Sigmoid colon (tissue), 6 donors: ENCODE measurements at regions not wholly inside any gene's neighbourhood (a gene's known extent, or its start where the extent isn't known, plus 50 kb on each side); places are given as distances from the start of the nearest gene placed in this dataset.
"Not testable (repeated sequence)": the region's sequence is repeated elsewhere in the genome, so short reads cannot be mapped to it uniquely, and the experiment has no call there.

ENCODE experiments used
- DNase-seq: peaks from one replicate; pipeline ENCODE4 v3.0.0-alpha.2; 2019
- H3K27ac ChIP-seq, 4 donors: fragments of 200-600 bp; sonication (generic); one replicate each; pipeline ENCODE4 v1.5.1; 2016 to 2019; ENCODE audit warnings: mild to moderate bottlenecking in 1 of 4
- H3K27me3 ChIP-seq, 3 donors: fragments of 200-600 bp; sonication (generic); one replicate each; pipeline ENCODE4 v1.5.1; 2019; ENCODE audit warnings: mild to moderate bottlenecking in 1 of 3
- H3K36me3 ChIP-seq, 4 donors: fragments of 200-600 bp; sonication (generic); one replicate each; pipeline ENCODE4 v1.5.1; 2016 to 2019
- H3K4me1 ChIP-seq, 4 donors: fragments of 200-600 bp; sonication (generic); one replicate each; pipeline ENCODE4 v1.5.1; 2017 to 2019
- H3K4me3 ChIP-seq, 4 donors: fragments of 200-600 bp; sonication (generic); one replicate each; pipeline ENCODE4 v1.5.1; 2017 to 2019; ENCODE audit warnings: mild to moderate bottlenecking in 2 of 4, moderate library complexity in 1 of 4
- H3K9me3 ChIP-seq, 4 donors: fragments of 200-600 bp in 3 of 4; sonication (generic) in 3 of 4; one replicate each; pipeline versions ENCODE4 v1.5.1 to v1.6.1; 2013 to 2019
- EP300 ChIP-seq, 4 donors: sonication (generic); formaldehyde crosslinking; IDR thresholded peaks; one replicate each; pipeline ENCODE4 v1.6.1; 2017; ENCODE audit warnings: antibody characterized with exemption in 4 of 4
- POLR2A ChIP-seq, 2 donors: fragments of 450-650 bp; IDR thresholded peaks; one replicate each; pipeline ENCODE4 v1.6.1; 2016; ENCODE audit warnings: antibody characterized with exemption in 2 of 2, mild to moderate bottlenecking in 2 of 2, moderate library complexity in 2 of 2
- POLR2AphosphoS5 ChIP-seq, 4 donors: sonication (generic); formaldehyde crosslinking; IDR thresholded peaks; one replicate each; pipeline ENCODE4 v1.6.1; 2017; ENCODE audit warnings: antibody characterized with exemption in 4 of 4
- WGBS, 2 donors: extraction: QIAGEN DNeasy Blood & Tissue Kit; methylation state at CpG; one replicate each; pipeline ENCODE4 v1.1.7; 2013; 5-methylcytosine and 5-hydroxymethylcytosine counted together
- intact Hi-C: fragments of 100-400 bp; cut with DNase I; formaldehyde crosslinking; loops from one replicate; pipeline ENCODE4 v1.15.1; 2023
- TF ChIP-seq, protein P1 (sequence below), 4 experiments: fragments of 450-650 bp in 3 of 4; fragments of 200-600 bp in 1 of 4; IDR thresholded peaks; one replicate each; pipeline ENCODE4 v1.5.1; 2016 to 2019; ENCODE audit warnings: antibody characterized with exemption in 4 of 4, mild to moderate bottlenecking in 3 of 4, moderate library complexity in 2 of 4
- donor health status: healthy with polysubstance abuse.
- donor health status: healthy.

DNA sequence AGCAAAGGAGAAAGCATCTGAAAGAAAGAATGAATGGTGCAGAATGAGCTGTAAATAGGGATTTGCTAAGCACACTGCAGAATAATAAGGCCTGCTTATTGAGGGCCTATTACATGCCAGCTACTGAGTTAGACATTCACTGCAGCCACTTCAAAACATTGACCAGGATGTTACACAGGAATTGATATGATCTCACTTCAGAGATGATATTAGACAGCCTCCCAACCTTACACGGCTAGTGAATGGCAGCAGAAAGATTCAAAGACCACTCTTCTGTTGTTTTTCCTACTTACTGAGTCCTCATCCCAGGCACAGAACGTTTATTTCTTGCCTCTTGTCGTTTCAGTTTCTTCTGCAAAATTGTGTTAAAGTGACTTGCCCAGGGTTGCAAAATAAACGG, 1209.9 kb upstream of the WWC1 start:
- Histone ChIP-seq H3K4me1 (peaks cover 0 to 10% (median 4%) of the 10 kb centered on the region in 4 donors), H3K36me3 (no peaks in the 10 kb centered on the region), H3K4me3 (no peak overlapping the region), H3K9me3 (no peaks in the 10 kb centered on the region), H3K27ac (peak overlapping the region in 3 of 4 donors; percentile 28 to 33 (median 28)), H3K27me3 (no peaks in the 10 kb centered on the region)
- TF ChIP-seq POLR2A (IDR thresholded peaks at IDR 0.05) (no peak), POLR2AphosphoS5 (IDR thresholded peaks at IDR 0.05) (peak in 1 of 4 donors; percentile 28)
- intact Hi-C loops = no loop called here
- 23 to 37% methylated on average over 4 of the region's 4 CpGs for whole genome bisulfite sequencing, 2 donors
- no peak for DNase-seq

DNA sequence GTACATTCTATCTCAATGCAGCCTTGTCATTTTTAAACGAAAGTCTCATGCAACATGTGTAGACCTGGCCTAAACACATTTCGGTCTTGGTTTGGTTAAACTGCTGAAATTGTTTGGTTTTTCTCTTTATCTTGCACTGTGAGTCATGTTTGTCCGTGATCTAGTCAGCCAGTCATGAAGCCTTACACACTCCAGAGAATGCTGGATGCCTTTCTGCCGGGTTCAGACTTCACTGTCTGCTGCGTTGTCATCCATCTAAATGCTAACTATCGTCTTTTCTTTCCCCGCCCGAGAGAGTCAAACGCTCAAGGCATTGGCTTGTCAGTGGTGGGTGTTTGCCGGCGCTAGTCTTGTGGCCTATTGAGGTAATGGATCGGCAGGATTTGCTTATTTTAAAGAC, 1194.6 kb upstream of the WWC1 start:
- TF ChIP-seq POLR2A (IDR thresholded peaks at IDR 0.05) (no peak), POLR2AphosphoS5 (IDR thresholded peaks at IDR 0.05) (no peak)
- no peak overlapping the region for H3K27ac ChIP-seq
- DNase-seq = no peak
- no peak overlapping the region for H3K4me3 ChIP-seq
- no peaks in the 10 kb centered on the region for H3K9me3 ChIP-seq
- H3K4me1 ChIP-seq = no peaks in the 10 kb centered on the region
- H3K36me3 ChIP-seq = no peaks in the 10 kb centered on the region
- no peaks in the 10 kb centered on the region for H3K27me3 ChIP-seq
- WGBS, 2 donors = 79 to 80% methylated on average over 12 of the region's 12 CpGs
- intact Hi-C loops = no loop called here

DNA sequence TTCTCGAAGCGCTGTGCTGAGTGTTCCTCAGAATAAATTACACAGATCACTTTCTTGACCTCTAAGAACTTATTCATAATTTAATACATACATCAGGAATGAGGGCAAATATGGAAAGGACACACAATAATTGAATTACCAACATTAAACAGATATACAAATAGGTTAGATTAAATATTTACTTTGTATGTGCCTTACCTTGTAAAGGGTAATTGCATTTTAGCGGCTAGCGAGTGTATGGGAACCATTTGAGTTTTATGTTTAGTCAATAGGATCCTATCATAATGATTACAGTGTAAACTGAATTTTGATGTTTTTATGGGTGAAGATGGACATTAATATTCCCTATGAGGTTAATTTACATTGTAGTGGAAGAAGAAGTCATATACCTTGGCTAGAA, 1187.1 kb upstream of the WWC1 start:
- intact Hi-C loops = no loop called here
- H3K9me3 ChIP-seq = no peaks in the 10 kb centered on the region
- no peaks in the 10 kb centered on the region for H3K36me3 ChIP-seq
- no peak for TF ChIP-seq POLR2AphosphoS5 (IDR thresholded peaks at IDR 0.05)
- TF ChIP-seq, protein P1, sequence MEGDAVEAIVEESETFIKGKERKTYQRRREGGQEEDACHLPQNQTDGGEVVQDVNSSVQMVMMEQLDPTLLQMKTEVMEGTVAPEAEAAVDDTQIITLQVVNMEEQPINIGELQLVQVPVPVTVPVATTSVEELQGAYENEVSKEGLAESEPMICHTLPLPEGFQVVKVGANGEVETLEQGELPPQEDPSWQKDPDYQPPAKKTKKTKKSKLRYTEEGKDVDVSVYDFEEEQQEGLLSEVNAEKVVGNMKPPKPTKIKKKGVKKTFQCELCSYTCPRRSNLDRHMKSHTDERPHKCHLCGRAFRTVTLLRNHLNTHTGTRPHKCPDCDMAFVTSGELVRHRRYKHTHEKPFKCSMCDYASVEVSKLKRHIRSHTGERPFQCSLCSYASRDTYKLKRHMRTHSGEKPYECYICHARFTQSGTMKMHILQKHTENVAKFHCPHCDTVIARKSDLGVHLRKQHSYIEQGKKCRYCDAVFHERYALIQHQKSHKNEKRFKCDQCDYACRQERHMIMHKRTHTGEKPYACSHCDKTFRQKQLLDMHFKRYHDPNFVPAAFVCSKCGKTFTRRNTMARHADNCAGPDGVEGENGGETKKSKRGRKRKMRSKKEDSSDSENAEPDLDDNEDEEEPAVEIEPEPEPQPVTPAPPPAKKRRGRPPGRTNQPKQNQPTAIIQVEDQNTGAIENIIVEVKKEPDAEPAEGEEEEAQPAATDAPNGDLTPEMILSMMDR (IDR thresholded peaks at IDR 0.05) = no peak
- TF ChIP-seq EP300 (IDR thresholded peaks at IDR 0.05) = no peak
- TF ChIP-seq POLR2A (IDR thresholded peaks at IDR 0.05) = no peak
- DNase-seq = no peak
- WGBS, 2 donors = 39 to 75% methylated on average over 4 of the region's 4 CpGs
- H3K27me3 ChIP-seq = no peaks in the 10 kb centered on the region
- no peaks in the 10 kb centered on the region for H3K4me1 ChIP-seq
- no peak overlapping the region for H3K4me3 ChIP-seq
- no peak overlapping the region for H3K27ac ChIP-seq

- intact Hi-C loops = no loop called here
- no peak overlapping the region for H3K27ac ChIP-seq
- no peak for DNase-seq
Measured at GRCh38 chr5:167105941-167106340, 1185.5 kb upstream of the WWC1 start.

GRCh38 chr5:167107684-167108083, 1183.8 kb upstream of the WWC1 start:
- WGBS, 2 donors = 73 to 89% methylated on average over 4 of the region's 4 CpGs
- H3K27ac ChIP-seq = no peak overlapping the region
- H3K4me3 ChIP-seq = no peak overlapping the region
- H3K4me1 ChIP-seq = no peaks in the 10 kb centered on the region
- H3K36me3 ChIP-seq = no peaks in the 10 kb centered on the region
- H3K9me3 ChIP-seq = no peaks in the 10 kb centered on the region
- intact Hi-C loops = no loop called here
- DNase-seq = no peak
- no peak for TF ChIP-seq POLR2A (IDR thresholded peaks at IDR 0.05)
- TF ChIP-seq POLR2AphosphoS5 (IDR thresholded peaks at IDR 0.05) = no peak
- TF ChIP-seq, protein P1 (IDR thresholded peaks at IDR 0.05) = no peak
- TF ChIP-seq EP300 (IDR thresholded peaks at IDR 0.05) = no peak
- H3K27me3 ChIP-seq = no peaks in the 10 kb centered on the region

More at GRCh38 chr5:167105941-167106340, 1185.5 kb upstream of the WWC1 start:
- TF ChIP-seq, protein P1 (IDR thresholded peaks at IDR 0.05) = no peak
- TF ChIP-seq EP300 (IDR thresholded peaks at IDR 0.05) (no peak), POLR2A (IDR thresholded peaks at IDR 0.05) (no peak), POLR2AphosphoS5 (IDR thresholded peaks at IDR 0.05) (no peak)
- Histone ChIP-seq H3K4me3 (no peak overlapping the region), H3K9me3 (no peaks in the 10 kb centered on the region), H3K36me3 (no peaks in the 10 kb centered on the region), H3K4me1 (no peaks in the 10 kb centered on the region), H3K27me3 (no peaks in the 10 kb centered on the region)
- 14 to 53% methylated on average over 2 of the region's 2 CpGs for WGBS, 2 donors

DNA sequence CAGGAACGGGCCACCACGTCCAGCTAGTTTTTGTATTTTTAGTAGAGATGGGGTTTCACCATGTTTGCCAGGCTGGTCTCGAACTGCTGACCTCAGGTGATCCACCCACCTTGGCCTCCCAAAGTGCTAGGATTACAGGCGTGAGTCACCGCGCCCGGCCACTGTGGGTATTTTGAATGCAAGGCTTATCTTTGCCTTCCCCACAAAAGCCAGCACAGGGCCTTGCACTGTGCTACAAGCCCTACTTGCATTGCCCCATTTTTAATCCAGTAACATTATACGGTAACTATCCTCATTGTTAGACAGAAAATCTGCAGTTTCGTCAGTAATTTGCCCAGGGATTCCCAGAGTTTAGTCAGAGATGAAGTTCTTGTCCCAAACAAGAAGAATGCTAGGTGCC, 1183.2 kb upstream of the WWC1 start:
- 91 to 94% methylated on average over 9 of the region's 9 CpGs for WGBS, 2 donors
- H3K27me3 ChIP-seq, H3K9me3 ChIP-seq, intact Hi-C loops, H3K27ac ChIP-seq, H3K4me3 ChIP-seq, DNase-seq, H3K36me3 ChIP-seq, H3K4me1 ChIP-seq: not testable (repeated sequence)
